Hematopoietic multipotent progenitor cell treated with erythropoietin and hydrocortisone succinate and interleukin-3 and kit ligand, for 17 days (in vitro differentiated cells): ENCODE measurements at regions not wholly inside any gene's neighbourhood (a gene's known extent, or its start where the extent isn't known, plus 50 kb on each side); places are given as distances from the start of the nearest gene placed in this dataset.
"Not testable (repeated sequence)": the region's sequence is repeated elsewhere in the genome, so short reads cannot be mapped to it uniquely, and the experiment has no call there.

Experiments used
- DNase-seq: peaks from one replicate; pipeline ENCODE4 v3.0.0-alpha.2; 2015; ENCODE audit warnings: low spot score

DNA sequence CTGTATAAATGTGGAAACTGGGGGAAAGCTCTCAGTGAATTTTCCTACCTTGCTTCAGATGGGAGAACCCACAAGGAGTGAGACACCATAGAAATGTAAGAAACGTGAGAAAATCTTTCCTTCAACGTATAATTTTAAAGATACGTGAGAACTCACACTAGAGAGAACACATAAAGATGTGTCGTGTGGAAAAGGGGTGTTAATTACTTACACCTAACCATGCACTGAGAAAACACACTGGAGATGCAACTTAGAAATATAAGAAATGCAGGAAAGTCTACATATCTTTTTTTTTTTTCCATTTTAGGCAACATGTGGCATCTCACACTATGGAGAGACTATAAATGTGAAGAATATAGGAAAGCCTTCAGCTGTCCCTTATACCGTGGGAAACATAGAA lies 352.9 kb upstream of the NETO1 start:
- no peak for DNase-seq

DNA sequence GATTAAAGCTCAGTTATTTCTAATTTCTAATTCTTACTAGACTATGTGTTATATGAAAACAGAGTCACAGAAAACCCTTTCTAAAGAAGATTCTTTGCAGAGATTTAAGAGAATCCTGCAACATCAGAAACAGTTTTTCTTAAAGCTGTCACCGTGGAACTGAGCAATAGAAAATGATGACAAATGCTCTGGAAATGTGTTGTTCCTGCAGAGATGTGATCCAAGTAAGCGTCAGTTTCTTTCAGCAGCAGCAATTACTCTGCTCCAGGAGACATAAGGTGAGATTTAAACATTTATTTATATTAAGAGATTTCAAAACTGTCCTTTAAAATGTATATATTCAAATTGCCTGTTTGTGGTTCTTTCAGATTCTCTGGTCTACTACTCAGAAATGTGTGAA lies 350.5 kb upstream of the NETO1 start:
- DNase-seq, result no peak

DNA sequence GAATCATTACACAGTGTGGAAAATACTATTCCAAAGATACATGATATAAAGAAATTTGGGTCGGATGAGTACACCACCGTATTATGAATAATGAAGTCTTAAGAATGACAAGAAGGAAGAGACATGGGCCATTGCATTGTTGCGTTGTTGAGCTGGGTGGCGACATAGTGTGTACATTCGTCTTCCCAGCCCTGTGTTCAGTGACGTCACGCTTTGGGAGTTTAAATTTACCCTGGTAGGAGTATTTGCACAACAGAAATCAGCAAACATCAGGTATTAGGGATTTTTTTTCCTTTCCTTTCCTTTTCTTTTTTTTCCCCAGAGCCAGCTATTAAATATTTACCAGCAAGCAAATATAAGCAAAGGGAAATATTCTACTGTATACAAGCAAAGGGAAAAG lies 347.2 kb upstream of the NETO1 start:
- DNase-seq, result no peak

GRCh38 chr18:73212442-73212841 lies 344.7 kb upstream of the NETO1 start:
- DNase-seq, result no peak

- no peak for DNase-seq
Measured at GRCh38 chr18:73201940-73202339, 334.2 kb upstream of the NETO1 start.

DNA sequence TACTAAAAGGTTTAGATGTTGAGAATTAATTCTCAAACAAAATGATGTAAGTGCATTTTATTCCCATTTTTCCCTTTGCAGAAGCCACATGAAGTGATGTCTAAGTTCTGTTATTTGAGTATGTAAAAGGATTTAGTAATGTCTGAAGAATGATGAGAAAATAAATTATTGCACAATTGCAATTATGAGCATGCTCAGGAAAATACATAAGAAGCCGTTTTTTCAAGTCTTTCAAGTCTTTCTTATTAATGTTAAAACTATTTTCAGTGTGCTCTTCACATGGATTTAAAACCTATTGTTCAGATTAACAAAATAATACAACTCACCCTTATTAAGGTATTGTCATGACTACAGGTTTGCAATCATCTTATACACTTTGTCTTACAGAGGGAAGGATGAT lies 331.4 kb upstream of the NETO1 start:
- DNase-seq, result no peak

DNA sequence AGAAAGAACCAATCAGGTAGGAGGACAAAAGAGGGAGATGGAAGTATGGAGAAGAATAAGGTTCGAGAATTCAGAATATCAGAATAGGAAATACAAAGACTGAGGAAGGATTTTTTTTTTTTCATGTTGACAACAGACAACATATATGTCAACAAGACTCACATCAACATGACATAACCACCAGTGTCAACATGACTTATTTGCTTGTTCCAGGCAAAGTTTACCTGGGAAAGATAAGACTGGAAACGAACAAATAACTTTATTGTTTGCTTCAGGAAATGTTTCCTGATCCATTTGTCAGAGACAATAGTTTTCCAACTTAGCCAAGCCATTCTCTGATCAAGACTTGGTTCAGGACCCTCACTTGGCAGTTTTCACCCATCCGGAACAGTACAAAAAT lies 321.9 kb upstream of the NETO1 start:
- no peak for DNase-seq

DNA sequence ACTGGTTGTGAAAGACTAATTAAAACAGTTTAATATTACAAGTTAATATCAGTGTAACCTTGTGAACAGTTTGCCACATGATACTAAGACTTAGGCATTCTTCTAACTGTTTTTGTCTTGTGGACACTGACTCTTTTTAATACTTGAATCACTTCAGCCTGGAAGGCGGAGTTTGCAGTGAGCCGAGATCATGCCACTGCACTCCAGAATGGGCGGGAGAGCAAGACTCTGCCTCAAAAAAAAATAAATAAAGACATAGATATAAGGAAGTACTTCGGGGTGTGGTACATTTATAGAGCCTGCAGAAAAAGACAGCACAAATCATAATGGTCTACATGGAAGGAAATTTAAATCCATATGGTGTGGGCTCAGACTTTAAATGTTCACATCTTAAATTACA lies 300.4 kb upstream of the NETO1 start:
- no peak for DNase-seq

GRCh38 chr18:73164430-73164829 lies 296.6 kb upstream of the NETO1 start:
- DNase-seq, result no peak

DNA sequence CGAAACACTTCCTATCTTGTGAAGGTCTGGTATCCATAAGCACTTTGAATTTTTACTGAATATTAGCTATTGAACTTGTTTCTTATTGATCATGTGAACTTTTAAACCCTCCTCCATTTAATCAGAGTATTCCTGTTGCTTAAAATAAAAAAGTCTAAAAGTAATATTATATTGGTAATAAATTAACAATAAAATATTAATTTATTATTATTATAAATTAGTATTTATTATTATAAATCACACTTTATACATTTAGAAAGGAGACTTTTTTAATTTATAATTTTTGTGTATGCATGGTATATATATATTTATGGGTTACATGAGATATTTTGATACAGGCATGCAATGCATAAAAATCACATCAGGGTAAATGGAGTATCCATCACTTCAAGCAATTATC lies 295.4 kb upstream of the NETO1 start:
- DNase-seq, result no peak

DNA sequence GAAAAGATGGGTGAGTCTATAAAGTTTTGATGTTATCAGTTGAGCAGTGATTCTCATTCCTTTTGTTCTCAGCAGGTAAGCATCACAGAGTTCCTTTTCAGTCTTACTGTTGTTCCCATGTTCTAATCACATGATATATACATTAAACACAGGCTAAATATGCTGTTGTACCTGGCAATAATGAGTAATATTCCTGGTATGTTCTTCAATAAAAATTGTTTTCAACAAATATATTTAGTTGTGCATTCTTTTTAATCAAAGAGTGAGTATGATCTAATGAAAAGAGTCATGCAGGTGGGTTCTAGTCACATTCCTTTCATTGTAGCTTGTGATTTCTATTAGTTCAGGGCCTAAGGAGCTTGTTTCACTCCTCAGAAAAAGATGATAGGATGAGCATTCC lies 288.3 kb upstream of the NETO1 start:
- no peak for DNase-seq

DNA sequence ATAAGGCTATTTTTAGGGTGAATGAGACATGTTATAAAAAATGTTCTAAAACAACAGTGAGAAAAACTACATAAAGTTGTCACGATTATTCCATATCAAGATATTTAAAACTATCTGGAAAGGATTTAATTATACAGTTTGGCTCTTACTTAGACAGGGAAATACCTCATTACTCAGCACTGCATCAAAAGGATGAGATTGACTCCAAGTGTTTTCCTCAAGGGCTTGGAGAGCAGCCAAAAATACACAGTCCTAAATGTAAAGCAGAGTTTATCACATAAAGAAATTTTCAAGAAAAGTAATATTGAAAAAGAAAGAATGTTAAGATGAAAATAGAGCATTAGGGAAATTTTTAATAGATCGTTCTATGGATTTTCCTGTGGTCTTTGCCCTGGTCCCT lies 285.5 kb upstream of the NETO1 start:
- no peak for DNase-seq

GRCh38 chr18:73151086-73151485 lies 283.3 kb upstream of the NETO1 start:
- DNase-seq, result no peak

DNA sequence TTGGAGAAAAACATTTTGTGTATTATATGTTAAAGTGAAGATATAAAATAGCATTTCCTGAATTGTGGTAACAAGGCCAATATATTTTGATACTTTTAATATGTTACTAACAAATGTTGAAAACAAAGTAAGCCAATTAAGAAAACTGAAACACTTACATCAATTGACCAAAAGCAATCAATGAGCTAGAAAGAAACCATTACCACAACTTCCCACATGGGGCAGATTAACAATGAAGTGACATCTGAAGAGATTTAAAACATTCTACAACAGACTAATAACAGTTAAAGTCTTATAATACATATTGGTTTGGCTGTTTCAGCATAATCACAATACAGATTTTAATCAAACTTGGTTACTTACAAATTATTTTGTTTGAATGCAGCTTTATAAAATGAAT lies 282.4 kb upstream of the NETO1 start:
- no peak for DNase-seq

- no peak for DNase-seq
Measured at GRCh38 chr18:73147590-73147989, 279.8 kb upstream of the NETO1 start.

- no peak for DNase-seq
Measured at GRCh38 chr18:73144030-73144429, 276.2 kb upstream of the NETO1 start.

- DNase-seq, result no peak
Measured at GRCh38 chr18:73136134-73136533, 268.3 kb upstream of the NETO1 start.

- DNase-seq, result no peak
Measured at GRCh38 chr18:73124175-73124574, 256.4 kb upstream of the NETO1 start.

GRCh38 chr18:73121207-73121606 lies 253.4 kb upstream of the NETO1 start:
- DNase-seq, result no peak

DNA sequence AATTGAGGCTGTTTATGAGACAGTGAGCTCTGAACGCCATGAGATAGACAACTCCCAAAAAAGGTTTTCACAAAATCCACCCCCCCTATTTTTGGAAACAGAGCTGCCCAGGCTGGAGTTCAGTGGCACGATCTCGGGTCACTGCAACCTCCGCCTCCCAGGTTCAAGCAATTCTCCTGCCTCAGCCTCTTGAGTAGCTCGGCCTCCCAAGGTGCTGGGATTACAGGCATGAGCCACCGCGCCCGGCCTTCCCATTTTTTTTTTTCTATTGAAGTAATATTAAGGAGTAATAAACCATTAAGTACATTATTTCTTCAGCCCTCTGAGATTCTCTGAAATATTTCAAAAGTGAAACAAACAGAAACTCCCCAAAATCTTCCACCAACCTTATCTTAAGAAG lies 252.8 kb upstream of the NETO1 start:
- DNase-seq, result no peak

GRCh38 chr18:73119574-73119973 lies 251.8 kb upstream of the NETO1 start:
- DNase-seq, result no peak

DNA sequence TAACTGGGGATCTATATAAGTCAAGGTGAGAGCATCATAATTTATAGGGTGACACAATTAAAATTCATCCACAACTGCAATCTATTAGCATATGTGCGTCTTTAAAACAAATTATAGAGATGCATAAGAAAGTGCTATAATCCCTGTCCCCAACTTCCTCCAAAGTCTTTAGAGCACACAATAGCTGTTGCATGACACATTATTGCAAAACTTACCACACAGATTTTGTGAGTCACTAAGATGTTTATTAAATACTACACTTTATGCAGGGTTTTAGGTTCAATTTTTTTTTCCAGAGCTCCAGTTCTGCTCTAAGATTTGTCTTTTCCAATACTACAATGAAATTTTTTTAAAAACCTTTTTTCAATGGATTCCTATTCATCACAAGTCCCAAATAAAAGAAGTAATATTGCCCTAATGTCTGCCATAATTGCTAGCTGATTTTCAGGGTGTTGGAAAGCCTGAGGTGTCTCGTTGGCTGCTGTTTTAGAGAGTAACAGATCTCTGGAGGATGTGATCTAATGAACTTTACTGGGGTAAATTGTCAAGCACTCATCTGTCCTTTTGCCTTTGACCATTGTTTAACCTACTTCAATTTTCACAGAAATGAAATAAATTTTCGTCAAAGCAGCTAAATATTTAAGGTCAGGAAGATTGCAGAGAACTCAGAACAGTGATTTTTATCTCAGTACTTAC lies 250.5 kb upstream of the NETO1 start:
- DNase-seq, result no peak

DNA sequence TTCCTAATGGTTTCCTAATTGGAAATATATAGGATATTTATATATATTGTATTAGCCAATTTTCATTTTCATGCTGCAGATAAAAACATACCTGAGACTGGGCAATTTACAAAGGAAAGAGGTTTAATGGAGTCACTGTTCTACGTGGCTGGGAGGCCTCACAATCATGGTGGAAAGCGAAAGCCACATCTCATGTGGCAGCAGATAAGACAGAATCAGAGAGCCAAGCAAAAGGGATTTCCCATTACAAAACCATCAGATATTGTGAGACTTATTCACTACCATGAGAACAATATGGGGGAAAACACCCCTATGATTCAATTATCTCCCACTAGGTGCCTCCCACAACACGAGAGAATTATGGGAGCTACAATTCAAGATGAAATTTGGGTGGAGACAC lies 242.5 kb upstream of the NETO1 start:
- DNase-seq, result no peak

DNA sequence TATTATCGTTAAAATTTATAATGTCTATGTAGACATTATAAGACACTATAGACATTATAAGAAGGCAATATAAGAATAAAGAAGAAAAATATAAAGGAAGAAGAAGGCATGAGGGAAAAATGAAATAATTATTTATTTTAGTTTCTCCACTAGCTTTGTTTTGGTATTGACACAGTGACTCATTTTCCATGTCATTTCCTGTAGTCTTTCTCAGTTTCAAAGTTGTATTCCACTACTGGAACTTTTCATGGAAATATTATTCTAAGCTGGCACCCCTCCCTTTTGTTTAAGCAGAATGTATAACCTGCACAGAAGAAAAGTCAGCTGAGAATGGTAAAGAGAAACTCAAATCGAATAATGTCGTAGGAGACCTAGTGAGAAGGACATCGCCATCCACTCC lies 234.2 kb upstream of the NETO1 start:
- DNase-seq, result no peak

- not testable (repeated sequence) for DNase-seq
Measured at GRCh38 chr18:73101491-73101890, 233.7 kb upstream of the NETO1 start.
